ENCODE measurements at regions not wholly inside any gene's neighbourhood (a gene's known extent, or its start where the extent isn't known, plus 50 kb on each side); places are given as distances from the start of the nearest gene placed in this dataset.

DNA sequence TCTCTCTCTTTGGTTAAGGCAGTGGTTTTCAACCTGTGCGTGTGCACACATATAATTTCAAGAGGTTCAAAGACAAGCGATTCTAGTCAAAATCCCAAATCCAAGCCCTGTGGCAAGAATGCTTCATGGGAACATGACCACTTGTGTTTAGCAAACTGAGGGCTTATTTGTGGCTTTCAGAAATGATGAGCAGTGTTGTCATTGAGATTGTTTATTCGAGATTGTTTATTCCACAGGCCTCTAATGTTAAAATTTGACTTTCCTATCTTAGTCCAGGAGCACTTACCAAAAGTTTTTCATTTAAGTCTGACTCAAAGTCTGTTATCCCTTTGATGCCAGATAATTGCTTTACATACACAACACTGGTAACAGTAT is 111.1 kb upstream of the ELL2 start:
- DNase-seq: no peak

DNA sequence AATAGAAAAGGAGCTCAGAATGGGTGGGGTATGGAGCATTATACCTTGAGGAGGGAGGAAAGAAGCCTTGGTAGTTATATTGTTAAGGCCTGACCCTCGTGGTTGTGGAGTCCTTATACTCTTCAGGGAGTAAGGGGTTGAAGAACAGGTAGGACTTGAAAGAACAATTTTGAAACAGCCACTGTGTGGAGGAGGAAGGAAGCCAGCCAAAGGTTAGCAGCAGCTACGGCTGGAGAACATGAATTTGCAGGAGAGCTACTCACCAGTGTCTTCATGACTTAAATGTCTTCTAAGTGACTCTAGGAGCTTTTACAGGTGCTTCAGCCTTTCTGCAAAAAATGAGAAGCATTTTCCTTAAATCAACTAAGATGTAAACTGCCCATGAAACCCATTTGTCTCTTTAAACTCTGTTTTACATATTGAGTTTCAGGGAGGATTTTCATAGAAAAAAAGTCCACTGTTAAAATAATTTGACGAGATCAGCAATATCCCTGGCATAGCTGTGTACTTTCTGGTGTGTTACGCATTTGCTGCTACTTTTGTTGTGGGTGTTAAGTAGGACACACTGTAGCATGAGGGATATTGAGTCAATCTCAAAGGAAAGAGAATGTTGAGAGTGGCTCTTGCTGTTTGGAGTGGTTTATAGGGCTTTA is 110.6 kb upstream of the ELL2 start:
- no peak for DNase-seq

DNA sequence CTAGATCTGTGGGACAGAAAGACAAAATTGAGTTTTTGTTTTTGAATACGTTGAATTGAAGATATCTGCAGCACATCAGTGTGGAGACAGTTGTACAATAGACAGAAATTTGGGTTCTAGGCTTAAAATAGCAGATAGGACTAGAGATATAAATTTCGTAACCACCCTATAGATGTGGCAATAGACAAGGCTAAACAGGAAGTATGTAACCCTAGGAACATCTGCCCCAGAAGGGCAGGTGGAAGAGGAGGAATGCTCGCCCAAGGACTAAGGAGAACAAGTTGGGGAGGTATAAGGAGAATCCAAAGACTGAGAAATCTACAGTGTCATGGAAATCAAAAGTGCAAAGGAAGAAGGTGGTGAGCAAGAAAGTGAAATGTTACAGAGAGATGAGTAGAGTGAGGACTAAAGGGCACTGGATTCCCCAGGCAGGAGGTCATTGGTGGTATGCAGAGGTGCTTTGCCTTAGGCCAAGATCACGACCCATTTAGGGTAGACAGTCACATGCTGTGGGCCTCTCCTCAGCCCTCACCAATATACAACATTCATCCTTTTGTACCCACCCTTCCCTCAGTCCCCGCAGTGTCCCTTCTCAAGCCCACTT is 109.1 kb upstream of the ELL2 start:
- no peak for DNase-seq

DNA sequence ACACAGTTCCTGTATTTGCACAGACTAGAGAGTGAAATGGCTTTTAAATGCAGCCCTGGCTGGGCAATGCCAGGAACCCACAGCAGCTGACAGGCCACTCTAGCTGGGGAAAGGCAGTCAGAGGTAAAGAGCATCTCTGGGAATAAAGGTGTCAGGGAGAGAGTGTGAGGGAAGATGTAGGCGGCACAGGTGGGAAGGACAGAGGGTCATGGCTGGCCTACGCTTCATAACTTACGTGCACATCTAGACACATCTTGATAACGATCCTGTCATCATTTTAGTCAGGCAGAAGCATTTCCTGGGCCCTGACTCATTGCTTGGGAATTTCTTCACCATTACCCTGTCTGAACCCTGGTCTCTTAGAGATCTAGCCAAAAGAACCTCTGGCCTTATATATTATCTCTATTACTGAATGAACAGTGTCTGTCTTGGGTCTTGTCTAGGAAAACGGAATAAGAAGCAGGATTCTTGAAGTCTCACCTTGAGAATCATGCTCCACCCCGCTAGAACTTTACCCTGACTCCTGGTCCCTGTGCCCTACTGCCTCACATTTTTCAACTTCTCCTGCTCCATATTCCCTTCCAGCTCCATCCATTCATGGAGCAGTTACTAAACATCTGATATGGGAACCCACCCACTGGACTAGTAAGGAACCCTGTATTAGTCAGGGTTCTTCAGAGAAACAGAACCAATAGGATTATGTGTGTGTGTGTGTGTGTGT is 106.4 kb upstream of the ELL2 start:
- DNase-seq: no peak

DNA sequence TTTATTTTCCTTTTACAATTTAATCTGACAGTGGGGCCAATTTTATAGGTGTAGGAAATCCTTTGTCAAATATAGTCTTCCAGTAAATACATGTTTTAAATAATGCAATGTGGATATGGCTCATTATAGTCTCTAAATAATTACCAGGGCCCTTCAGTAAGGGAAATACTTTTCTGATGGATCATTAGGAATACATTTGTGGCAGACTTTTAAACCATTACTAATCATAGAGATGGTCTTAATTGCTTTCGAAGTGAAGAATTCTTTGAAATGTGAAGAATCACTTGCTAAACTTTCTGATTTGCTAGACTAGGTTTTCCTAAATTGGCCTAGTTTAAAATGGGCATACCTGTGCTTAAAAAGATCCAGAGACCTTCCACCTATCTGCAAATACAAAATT is 105.6 kb upstream of the ELL2 start:
- no peak for DNase-seq

DNA sequence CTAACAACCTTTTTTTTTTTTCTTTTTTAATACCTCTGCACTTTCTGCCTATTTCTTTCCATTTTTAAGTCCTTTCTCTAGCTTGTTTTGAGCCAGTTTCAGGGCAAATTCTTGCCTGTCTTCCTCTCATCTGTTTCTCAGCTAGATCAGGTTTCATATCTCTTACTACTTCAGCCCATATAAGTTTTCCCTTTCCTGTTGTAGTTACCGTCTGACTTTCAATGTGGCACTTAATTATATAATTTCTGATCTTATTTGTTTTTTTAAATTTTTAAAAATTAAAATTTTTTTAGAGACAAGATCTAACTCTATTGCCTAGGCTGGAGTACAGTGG is 104.7 kb upstream of the ELL2 start:
- DNase-seq: no peak

DNA sequence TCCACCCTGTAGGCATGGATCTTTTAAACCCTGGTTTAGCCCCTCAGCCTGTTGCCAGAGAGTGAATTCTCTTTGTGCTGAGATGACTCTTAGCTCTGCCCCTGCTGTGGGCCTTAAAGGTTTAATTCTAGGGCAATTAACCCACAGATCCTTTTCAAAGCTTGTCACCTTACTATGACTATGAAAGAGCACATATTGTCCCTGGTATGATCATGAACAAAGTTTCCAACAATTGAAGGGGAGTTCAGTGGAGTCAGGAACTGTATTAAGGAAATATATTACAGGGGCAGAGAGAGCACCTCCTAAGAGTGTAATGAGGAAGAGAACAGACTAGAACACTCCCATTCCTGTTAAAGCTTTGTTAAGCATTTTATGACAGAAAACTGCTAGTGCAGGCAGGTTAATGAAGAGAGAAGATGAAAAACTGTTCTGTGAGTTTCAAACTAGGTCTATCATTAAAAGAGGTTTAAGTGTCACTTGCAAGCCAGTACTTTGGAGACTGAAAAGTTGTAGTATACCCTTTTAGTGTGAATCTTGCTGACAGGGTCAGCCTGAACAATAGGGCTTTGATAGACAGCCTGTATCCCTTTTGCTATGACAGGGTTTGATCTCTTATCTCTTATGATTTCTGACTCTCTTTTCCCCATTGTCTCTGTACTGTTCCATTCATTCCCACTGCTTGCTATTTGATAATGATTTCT is 104.2 kb upstream of the ELL2 start:
- no peak for DNase-seq

DNA sequence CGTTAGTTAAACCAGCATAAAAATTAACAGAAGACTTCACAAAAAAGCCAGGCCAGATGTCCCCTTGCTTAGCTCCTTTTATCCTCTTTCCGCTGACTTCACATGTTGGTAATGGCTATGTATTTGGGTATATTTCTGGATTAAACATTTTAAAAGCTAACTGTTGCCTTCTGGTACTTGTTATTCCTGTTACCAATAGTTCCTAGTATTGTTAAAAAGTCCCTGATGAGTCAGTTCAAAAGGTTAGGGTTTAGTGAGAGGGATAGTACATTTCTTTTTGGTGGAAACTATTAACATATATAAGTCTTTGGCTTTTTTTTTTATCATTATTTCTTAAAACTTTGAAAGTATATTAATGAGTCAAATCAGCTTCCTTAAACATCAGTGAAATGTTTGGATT is 103.2 kb upstream of the ELL2 start:
- DNase-seq: no peak

DNA sequence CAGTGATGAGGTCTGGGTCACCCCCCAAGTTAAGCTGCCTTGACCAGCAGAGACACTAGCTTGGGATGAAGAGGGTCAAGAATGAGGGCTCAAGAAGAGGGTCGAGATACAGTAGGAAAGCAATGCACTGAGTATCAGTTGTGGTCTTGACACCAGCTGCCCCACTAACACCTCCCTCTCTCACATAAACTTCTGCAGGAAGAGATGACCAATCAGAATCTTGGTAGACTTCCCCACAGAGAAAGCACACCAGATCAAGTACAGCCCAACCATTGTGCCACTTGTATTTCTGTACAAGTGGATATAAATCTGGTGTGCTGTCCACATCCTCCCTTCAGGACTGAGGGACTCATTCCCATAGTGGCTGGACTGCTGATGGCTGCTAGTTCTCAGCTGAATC is 101.2 kb upstream of the ELL2 start:
- DNase-seq: no peak

DNA sequence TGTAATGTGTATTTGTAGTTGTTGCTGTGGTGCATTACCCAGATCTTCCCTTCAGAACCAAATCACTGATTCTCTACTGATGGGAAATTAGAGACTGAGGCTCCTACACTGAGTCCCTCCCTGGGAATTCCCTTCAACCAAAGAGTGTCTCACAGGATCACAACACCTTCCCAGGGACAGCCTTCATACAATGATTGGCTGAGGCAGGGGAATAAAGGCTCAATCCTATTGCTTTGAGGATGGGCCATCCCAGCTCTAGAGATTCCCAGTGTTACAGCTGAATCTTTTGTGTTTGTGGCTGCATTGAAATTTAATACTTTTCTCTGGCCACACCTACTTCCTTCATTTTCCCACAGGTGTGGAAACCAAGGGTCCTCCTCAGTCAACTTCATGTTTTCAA is 96.4 kb upstream of the ELL2 start:
- no peak for DNase-seq

DNA sequence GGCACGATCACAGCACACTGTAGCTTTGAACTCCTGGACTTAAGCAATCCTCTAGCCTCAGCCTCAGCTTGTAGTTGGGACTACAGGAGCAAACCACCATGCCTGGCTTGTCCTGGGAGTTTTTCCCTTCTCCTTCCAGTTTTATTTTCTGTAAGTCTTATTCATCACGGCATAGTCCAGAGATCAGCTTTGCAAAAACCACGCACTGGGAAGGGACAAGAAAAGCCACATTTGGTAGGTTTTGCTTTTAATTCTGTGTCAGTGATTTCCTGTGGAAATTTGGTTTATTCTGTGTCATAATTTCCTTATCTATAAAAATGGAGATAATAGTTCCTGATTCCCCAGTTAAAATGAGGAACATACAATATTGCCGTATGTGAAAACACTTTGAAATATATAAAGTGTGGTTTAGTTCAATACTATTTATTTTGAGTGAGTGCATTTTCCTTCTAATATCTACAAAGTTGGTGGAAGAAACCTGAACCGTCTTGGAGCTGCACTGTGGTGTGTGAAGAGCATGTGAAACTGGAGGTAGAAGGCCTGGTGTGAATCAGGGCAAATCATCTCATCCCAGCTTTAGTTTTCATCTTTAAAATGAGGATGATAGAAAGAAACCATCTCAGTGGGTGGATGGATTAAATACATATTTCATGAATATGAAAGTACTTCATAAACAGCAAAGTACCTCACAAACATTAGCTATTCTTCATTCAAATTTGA is 92.8 kb upstream of the ELL2 start:
- DNase-seq: no peak

DNA sequence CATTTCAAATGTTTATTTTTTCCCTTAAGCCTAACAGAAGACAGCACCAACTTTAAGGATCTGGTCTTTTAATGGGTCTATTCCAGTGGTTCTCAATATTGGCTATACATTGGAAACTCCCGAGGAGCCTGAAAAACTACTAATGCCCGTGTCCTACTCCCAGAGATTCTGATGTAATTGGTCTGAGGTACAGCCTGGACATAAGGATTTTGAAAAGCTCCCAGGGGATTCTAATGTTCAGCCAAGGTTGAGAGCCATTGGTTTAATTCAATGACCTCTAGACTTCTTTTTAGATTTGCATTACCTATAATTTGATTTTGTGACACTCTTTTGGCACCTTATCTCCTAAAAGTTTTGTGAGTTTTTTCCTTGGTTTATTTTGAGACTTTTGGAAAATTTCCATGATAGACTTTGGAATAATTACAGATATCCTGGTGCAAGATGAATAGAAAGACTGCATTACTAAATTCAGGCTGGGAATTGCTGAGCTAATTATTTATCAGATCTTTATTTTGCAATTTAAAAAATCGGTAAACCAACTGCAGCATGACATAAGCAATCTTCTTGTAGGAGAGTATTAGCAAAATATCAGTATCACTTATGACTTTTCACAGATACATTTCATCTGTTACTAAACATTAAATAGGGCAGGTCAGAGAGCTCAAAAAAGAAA is 91.5 kb upstream of the ELL2 start:
- no peak for DNase-seq

DNA sequence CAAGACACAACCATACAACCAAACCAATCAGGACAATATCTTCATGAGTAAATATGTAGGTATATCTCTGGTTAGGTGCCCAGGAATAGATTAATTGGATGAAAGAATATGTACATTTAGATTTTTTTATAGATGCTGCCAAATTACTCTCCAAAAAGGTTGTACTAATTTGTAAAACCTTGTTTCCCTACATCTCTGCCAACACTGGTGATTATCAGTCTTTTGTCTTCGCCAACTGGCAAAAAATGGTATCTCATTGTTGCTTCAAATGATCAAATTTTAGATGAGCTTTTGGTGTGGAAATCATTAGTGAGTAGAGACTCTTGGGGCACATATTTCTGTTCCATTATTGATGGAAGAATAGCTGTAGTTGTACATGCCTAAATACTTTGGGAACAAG is 90.7 kb upstream of the ELL2 start:
- DNase-seq: no peak

DNA sequence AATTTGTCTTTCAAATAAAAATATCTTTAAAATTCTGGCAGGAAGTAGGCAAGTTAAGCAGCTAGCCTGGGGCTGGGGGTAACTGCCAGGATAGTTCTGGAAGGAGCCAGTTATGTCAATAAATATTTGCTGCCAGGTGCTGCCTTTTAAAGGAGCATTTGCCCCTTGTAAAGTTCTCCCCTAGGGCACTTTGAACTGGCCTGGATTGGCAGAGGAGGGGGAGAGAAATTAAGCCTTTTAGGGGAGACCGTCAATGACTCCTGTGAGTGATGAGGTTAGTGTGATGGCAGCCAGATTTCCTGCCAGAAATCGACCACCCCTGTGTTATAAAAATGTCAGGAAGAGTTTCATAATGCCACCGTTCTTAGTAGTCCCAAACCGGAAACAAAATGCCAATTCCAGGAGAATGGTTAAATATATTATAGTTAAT is 89.8 kb upstream of the ELL2 start:
- DNase-seq: no peak

DNA sequence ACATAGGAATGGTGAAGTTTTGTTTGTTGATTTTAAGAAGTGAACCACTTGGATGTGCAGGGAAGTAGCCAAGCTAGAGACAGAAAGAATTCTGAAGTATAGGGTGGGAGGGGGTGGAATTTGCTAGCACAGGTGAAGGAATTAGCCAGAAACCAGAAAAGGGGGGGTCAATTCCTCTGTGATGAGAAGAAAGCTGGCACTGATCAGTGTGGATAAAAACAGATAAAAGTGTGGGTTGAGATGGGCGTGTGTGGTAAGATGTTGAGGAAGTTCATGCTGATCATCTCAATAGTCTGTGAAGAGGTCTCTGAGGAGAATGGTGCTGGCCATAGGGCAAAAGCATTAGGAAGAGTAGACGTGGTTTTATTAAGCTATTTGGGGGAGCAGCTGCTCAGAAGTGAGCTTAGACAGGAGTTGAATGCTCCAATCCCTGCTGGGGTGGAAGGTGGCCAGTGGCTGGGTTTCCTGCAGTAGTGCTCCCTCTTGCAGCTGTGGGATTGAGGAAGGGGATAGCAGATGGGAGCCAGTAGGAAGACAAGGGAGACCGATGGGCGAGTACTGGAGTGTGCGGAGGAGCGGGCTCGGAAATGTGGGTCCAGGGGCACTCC is 88.7 kb upstream of the ELL2 start:
- DNase-seq: no peak

DNA sequence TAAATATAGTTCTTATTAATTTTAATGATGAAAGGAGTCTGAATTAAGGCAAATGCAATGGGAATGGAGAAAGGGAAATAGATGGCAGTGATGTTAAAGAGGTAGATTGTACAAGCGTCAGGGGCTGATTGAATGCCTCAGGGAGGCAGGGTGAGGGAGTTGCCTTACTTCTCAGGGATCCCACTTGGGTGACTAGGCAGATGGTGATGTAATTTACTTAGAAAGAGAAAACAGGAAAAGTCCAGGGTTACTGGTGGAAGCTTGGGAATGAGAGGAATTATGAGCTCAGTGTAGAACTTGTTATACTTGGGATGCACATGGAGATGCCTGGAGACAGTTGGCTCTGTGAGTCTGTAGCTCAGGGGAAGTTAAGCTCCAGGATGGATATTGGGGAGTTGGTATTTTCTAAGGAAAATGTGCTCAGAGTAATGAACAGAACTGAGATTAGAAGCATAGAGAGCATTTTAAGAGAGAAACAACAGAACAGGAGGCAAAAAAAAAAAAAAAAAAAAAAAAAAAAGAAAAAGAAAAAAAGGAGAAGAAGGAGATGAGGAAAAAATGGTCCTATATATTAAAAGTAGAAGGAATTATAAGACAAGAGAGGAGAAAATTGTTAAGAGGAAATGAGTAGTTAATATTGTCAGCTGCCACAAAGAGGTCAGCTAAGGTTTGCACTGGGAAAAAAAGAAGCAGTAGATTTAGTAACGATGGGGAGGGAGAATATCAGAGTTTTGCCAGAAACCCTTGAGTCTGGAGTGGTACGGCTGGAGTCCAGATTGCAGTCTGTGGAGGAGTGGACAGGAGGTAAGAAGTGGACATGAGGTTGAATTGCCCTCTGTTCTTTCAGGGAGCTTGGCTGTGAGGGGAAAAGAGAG is 88.0 kb upstream of the ELL2 start:
- DNase-seq: no peak

DNA sequence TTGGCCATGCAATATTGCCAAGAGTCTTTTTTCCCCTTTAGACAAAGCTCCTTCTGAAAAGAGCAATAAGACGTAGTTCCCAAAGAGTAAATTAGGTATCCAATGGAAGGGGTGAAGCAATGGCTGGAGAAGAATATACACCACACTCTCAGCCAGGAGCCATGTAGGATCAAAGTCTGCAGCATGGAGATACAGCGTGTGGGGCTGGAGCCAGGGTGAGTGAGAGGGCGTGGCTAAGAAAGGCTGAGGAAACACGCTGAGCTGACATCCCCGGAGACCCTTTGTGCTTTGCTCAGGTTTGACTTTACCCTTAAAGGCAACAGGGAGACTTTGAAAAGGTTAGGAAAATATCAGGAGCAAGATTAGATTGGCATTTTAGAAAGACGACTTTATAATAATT is 87.1 kb upstream of the ELL2 start:
- no peak for DNase-seq

DNA sequence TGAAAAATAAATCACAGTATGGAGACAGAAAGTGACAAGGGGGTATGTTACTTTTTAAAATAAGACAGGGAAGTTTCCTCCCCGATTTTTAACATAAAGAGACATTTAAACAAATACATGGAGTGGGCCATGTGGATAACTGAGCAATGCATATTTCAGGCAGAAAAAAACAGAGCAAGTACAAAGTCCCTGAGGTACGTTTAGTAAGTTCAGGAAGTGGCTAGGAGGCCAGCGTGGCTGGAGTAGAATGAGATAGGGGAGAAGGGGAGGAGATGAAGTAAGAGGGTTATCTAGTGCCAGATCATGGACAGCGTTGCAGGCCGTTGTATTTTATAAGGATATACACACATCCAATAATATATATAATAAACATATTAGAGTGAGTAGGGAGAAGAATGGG is 84.2 kb upstream of the ELL2 start:
- DNase-seq: no peak

DNA sequence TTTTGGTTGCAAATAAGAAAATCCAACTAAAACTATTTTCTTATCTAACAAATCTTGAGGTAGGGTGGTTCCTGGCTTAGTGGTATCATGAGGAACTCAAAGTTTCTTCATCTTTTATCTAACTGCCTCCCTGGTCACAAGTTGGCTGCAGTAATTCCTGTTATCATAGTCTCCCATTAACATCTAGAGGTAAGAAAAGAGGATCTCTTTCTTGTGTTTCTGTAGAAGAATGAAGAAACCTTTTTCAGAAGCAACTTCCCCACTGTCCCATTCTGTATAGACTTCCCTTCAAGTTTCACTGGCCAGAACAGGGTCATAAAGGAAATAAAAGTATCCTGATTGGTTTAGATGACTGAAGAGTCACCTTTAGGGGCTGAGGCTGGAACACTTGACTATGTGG is 81.8 kb upstream of the ELL2 start:
- DNase-seq: no peak

DNA sequence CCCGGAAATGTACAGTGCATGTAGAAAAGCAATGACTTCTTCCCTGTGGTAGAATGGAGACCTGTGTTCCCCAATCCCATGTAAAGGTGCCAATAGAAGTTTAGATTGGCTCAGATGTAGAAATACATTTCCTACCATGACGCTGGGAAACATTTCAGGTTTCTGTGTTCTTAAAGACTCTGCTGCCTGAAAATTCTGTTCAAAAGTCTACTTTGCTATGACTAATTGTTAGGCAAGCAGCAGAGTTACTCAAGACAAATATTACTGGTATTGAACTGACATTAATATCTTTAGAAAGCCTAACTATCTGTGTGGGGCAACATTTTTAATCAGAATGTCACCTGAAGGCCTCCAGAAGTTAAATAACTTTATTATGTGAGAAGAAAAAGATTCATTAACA is 75.5 kb upstream of the ELL2 start:
- no peak for DNase-seq
